PFSK-1 (cell line): ENCODE measurements at regions not wholly inside any gene's neighbourhood (a gene's known extent, or its start where the extent isn't known, plus 50 kb on each side); places are given as distances from the start of the nearest gene placed in this dataset.

Experiments used
- FOXP2 ChIP-seq: optimal IDR thresholded peaks from 2 replicates; pipeline ENCODE3; 2011; ENCODE audit warnings: borderline replicate concordance, control low read depth, inconsistent platforms; ENCODE audit not compliant: insufficient read depth; ENCODE audit errors: extremely low read length, extremely low read depth
- POLR2AphosphoS5 ChIP-seq: IDR thresholded peaks from 2 replicates; pipeline ENCODE4 v1.6.1; 2012; ENCODE audit warnings: low read depth, mild to moderate bottlenecking, control low read depth, low read length, moderate library complexity
- SIN3A ChIP-seq: IDR thresholded peaks from 2 replicates; pipeline ENCODE4 v1.6.1; 2012; ENCODE audit warnings: mild to moderate bottlenecking, low read length, moderate library complexity, borderline replicate concordance; ENCODE audit not compliant: insufficient read depth
- TAF1 ChIP-seq: IDR thresholded peaks from 2 replicates; pipeline ENCODE4 v1.6.1; 2012; ENCODE audit warnings: low read length, control low read depth, borderline replicate concordance; ENCODE audit not compliant: insufficient read depth
- TF ChIP-seq, protein P1 (sequence below), 2 experiments: IDR thresholded peaks; 2 replicates each; pipeline versions ENCODE4 v1.6.1 to v1.8.0; 2011 to 2012; ENCODE audit warnings: low read depth in 2 of 2, low read length in 2 of 2, control low read depth in 1 of 2, inconsistent platforms in 1 of 2, mild to moderate bottlenecking in 1 of 2, moderate library complexity in 1 of 2; ENCODE audit not compliant: insufficient read depth in 1 of 2

DNA sequence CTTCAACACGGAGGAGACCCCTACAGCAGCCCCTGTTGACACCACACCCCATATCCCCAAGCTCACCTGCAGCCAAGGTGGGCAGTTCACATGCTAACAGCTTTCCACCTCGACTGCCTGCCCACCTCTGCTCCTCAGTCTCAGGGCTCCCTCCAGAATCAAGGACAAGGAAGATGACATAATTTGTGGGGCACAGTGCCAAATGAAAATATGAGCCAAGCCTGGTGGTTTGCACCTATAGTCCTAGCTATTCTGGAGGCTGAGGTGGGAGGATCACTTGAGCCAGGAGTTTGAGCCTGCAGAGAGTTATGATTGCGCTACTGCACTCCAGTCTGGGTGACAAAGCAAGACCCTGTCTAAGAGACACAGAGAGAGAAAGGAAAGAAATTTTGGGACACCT is 516.3 kb downstream of the BCOR start:
- TF ChIP-seq SIN3A (no peak), POLR2AphosphoS5 (no peak), TAF1 (no peak), FOXP2 (no peak)
- TF ChIP-seq, protein P1, sequence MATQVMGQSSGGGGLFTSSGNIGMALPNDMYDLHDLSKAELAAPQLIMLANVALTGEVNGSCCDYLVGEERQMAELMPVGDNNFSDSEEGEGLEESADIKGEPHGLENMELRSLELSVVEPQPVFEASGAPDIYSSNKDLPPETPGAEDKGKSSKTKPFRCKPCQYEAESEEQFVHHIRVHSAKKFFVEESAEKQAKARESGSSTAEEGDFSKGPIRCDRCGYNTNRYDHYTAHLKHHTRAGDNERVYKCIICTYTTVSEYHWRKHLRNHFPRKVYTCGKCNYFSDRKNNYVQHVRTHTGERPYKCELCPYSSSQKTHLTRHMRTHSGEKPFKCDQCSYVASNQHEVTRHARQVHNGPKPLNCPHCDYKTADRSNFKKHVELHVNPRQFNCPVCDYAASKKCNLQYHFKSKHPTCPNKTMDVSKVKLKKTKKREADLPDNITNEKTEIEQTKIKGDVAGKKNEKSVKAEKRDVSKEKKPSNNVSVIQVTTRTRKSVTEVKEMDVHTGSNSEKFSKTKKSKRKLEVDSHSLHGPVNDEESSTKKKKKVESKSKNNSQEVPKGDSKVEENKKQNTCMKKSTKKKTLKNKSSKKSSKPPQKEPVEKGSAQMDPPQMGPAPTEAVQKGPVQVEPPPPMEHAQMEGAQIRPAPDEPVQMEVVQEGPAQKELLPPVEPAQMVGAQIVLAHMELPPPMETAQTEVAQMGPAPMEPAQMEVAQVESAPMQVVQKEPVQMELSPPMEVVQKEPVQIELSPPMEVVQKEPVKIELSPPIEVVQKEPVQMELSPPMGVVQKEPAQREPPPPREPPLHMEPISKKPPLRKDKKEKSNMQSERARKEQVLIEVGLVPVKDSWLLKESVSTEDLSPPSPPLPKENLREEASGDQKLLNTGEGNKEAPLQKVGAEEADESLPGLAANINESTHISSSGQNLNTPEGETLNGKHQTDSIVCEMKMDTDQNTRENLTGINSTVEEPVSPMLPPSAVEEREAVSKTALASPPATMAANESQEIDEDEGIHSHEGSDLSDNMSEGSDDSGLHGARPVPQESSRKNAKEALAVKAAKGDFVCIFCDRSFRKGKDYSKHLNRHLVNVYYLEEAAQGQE (IDR thresholded peaks at IDR 0.05; ENCODE audit: insufficient read depth in 1 of 2, low read depth in 2 of 2, low read length in 2 of 2) = no peak

DNA sequence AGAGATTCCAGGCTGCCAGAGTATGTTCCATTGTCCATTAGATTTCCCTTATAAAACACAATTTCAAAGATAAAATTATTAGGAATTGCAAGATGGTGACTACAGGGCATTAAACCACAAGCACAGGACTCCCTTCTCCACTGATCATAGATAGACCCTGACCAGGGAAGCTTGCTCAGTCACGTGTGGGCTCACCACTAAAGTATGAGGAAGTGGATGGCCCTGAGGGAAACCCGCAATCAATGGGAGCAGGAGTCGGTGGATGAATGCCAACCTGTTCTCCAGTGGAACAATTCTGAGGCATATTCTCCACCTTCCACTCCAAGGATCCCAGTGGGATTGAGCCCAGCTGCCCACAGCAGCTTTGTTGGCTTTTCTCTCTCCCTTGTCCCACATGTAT is 515.7 kb downstream of the BCOR start:
- no peak for TF ChIP-seq POLR2AphosphoS5
- TF ChIP-seq TAF1 = no peak
- no peak for TF ChIP-seq SIN3A
- TF ChIP-seq, protein P1 (IDR thresholded peaks at IDR 0.05; ENCODE audit: insufficient read depth in 1 of 2, low read depth in 2 of 2, low read length in 2 of 2) = no peak
- no peak for TF ChIP-seq FOXP2

DNA sequence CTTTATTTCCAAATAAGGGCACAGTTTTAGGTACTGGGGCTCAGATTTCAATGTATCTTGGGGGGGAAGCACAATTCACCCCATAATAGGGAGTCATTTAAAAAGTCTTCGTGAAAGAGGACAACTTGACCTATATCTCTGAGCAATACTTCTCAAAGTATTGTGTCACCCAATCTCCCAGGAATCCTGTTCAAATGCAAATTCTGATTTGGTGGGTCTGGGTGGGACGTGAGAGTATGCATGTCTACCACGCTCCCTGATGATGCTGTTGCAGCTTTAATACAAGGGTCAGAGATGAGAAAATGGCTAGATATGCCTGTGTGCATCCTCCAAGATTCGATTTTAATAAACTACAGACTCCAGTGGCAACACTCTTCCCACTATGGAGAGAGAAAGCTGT is 514.8 kb downstream of the BCOR start:
- TF ChIP-seq POLR2AphosphoS5 (no peak), FOXP2 (no peak), SIN3A (no peak), TAF1 (no peak)
- TF ChIP-seq, protein P1 (IDR thresholded peaks at IDR 0.05; ENCODE audit: insufficient read depth in 1 of 2, low read depth in 2 of 2, low read length in 2 of 2) = no peak

DNA sequence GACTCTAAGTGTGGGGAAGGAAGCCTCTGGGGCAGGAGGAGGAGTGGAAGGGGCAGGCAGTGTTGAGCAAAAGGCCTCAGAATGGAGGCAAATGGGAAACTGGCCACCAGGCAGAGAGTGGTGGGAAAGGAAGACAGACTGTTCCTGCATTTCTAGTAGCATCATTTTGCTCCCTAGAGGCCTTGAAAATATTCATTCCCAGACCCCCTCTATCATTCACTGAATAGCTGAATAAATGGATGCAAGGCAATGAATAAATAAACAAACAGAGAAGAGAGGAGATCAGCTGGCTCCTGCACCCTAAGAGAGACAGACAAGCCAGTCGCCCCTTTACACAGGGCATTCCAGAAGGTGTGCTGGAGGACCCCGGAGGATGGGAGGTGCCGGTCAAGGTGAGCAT is 511.9 kb downstream of the BCOR start:
- TF ChIP-seq TAF1 (no peak), SIN3A (no peak), POLR2AphosphoS5 (no peak), FOXP2 (no peak)
- TF ChIP-seq, protein P1 (IDR thresholded peaks at IDR 0.05; ENCODE audit: insufficient read depth in 1 of 2, low read depth in 2 of 2, low read length in 2 of 2) = no peak

DNA sequence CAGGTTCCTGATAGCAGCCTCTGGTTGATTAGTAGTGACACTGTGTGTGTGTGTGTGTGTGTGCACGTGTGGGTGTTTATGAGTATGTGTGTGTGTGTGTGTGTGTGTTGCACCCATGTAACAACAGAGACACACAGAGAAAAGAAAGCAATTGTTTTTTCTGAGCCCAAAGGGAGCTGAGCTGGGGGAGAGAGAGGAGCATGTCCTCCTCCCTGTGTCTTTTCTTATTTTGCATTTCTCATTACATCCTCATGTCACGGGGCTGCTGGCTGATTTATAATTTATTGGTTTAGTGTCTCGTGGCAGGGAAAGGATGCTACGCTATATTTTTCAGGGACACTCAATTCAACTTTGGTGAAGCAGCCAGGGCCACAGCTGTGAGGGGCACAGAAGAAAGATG is 511.4 kb downstream of the BCOR start:
- TF ChIP-seq, protein P1 (IDR thresholded peaks at IDR 0.05; ENCODE audit: insufficient read depth in 1 of 2, low read depth in 2 of 2, low read length in 2 of 2) = no peak
- TF ChIP-seq TAF1 (no peak), SIN3A (no peak), POLR2AphosphoS5 (no peak), FOXP2 (no peak)
